H7 (cell line): ENCODE measurements at regions not wholly inside any gene's neighbourhood (a gene's known extent, or its start where the extent isn't known, plus 50 kb on each side); places are given as distances from the start of the nearest gene placed in this dataset.

ENCODE experiments used
- DNase-seq: peaks from one replicate; pipeline ENCODE4 v3.0.0; 2012
- H3K27me3 ChIP-seq: 2 replicates; pipeline ENCODE4 v1.6.0; 2011; ENCODE audit warnings: mild to moderate bottlenecking, low read length; ENCODE audit not compliant: control insufficient read depth, insufficient read depth
- H3K36me3 ChIP-seq: replicated peaks from 2 replicates; pipeline ENCODE4 v1.5.1; 2011; ENCODE audit warnings: low read length; ENCODE audit not compliant: control insufficient read depth, insufficient read depth
- H3K4me3 ChIP-seq: 2 replicates; pipeline ENCODE4 v1.5.1; 2011; ENCODE audit warnings: low read depth, mild to moderate bottlenecking, control low read depth, low read length, moderate library complexity; ENCODE audit not compliant: insufficient read depth

GRCh38 chr21:24225431-24225830 is 1381.8 kb downstream of the MRPL39 start:
- DNase-seq: no peak

GRCh38 chr21:24224422-24224821 is 1382.9 kb downstream of the MRPL39 start:
- no peak for DNase-seq
- H3K36me3 ChIP-seq: no peaks in the 10 kb centered on the region
- H3K4me3 ChIP-seq: no peak overlapping the region
- H3K27me3 ChIP-seq: no peaks in the 10 kb centered on the region

More at GRCh38 chr21:24225431-24225830, 1381.8 kb downstream of the MRPL39 start:
- no peaks in the 10 kb centered on the region for H3K27me3 ChIP-seq
- no peaks in the 10 kb centered on the region for H3K36me3 ChIP-seq
- no peak overlapping the region for H3K4me3 ChIP-seq

GRCh38 chr21:24223624-24224023 is 1383.7 kb downstream of the MRPL39 start:
- Histone ChIP-seq H3K36me3 (no peaks in the 10 kb centered on the region), H3K27me3 (no peaks in the 10 kb centered on the region), H3K4me3 (no peak overlapping the region)
- DNase-seq: no peak

- no peak for DNase-seq
- no peaks in the 10 kb centered on the region for H3K27me3 ChIP-seq
- no peaks in the 10 kb centered on the region for H3K36me3 ChIP-seq
- no peak overlapping the region for H3K4me3 ChIP-seq
These were observed 1384.6 kb downstream of the MRPL39 start for GRCh38 chr21:24222676-24223075.

- Histone ChIP-seq H3K27me3 (no peaks in the 10 kb centered on the region), H3K4me3 (no peak overlapping the region), H3K36me3 (no peaks in the 10 kb centered on the region)
- DNase-seq: no peak
These were observed 1386.8 kb downstream of the MRPL39 start for GRCh38 chr21:24220446-24220845.

GRCh38 chr21:24217151-24217550 is 1390.1 kb downstream of the MRPL39 start:
- DNase-seq: no peak
- Histone ChIP-seq H3K4me3 (no peak overlapping the region), H3K27me3 (no peaks in the 10 kb centered on the region), H3K36me3 (no peaks in the 10 kb centered on the region)

GRCh38 chr21:24210130-24210529 is 1397.2 kb downstream of the MRPL39 start:
- no peaks in the 10 kb centered on the region for H3K36me3 ChIP-seq
- DNase-seq: no peak
- no peak overlapping the region for H3K4me3 ChIP-seq
- H3K27me3 ChIP-seq: no peaks in the 10 kb centered on the region

GRCh38 chr21:24208562-24209260 is 1398.6 kb downstream of the MRPL39 start:
- Histone ChIP-seq H3K4me3 (no peak overlapping the region), H3K36me3 (no peaks in the 10 kb centered on the region), H3K27me3 (no peaks in the 10 kb centered on the region)
- no peak for DNase-seq

- no peaks in the 10 kb centered on the region for H3K36me3 ChIP-seq
- H3K4me3 ChIP-seq: no peak overlapping the region
- DNase-seq: no peak
- no peaks in the 10 kb centered on the region for H3K27me3 ChIP-seq
These were observed 1402.0 kb downstream of the MRPL39 start for GRCh38 chr21:24205319-24205718.

GRCh38 chr21:24204641-24205040 is 1402.6 kb downstream of the MRPL39 start:
- Histone ChIP-seq H3K36me3 (no peaks in the 10 kb centered on the region), H3K27me3 (no peaks in the 10 kb centered on the region), H3K4me3 (no peak overlapping the region)
- DNase-seq: no peak

- no peak for DNase-seq
- Histone ChIP-seq H3K27me3 (no peaks in the 10 kb centered on the region), H3K4me3 (no peak overlapping the region), H3K36me3 (no peaks in the 10 kb centered on the region)
These were observed 1407.2 kb downstream of the MRPL39 start for GRCh38 chr21:24200052-24200451.

GRCh38 chr21:24197923-24198322 is 1409.4 kb downstream of the MRPL39 start:
- DNase-seq: no peak
- Histone ChIP-seq H3K4me3 (no peak overlapping the region), H3K27me3 (no peaks in the 10 kb centered on the region), H3K36me3 (no peaks in the 10 kb centered on the region)

- Histone ChIP-seq H3K36me3 (no peaks in the 10 kb centered on the region), H3K27me3 (no peaks in the 10 kb centered on the region), H3K4me3 (no peak overlapping the region)
- no peak for DNase-seq
These were observed 1410.1 kb downstream of the MRPL39 start for GRCh38 chr21:24197132-24197643.

- DNase-seq: no peak
- Histone ChIP-seq H3K27me3 (no peaks in the 10 kb centered on the region), H3K4me3 (no peak overlapping the region), H3K36me3 (no peaks in the 10 kb centered on the region)
These were observed 1418.8 kb downstream of the MRPL39 start for GRCh38 chr21:24188506-24188905.

GRCh38 chr21:24183077-24183476 is 1424.2 kb downstream of the MRPL39 start:
- no peak overlapping the region for H3K4me3 ChIP-seq
- no peaks in the 10 kb centered on the region for H3K27me3 ChIP-seq
- DNase-seq: no peak
- no peaks in the 10 kb centered on the region for H3K36me3 ChIP-seq

- Histone ChIP-seq H3K27me3 (no peaks in the 10 kb centered on the region), H3K36me3 (no peaks in the 10 kb centered on the region), H3K4me3 (no peak overlapping the region)
- DNase-seq: no peak
These were observed 1428.2 kb downstream of the MRPL39 start for GRCh38 chr21:24179110-24179509.
